Stimulated activated CD8-positive, alpha-beta memory T cell treated with anti-CD3 and anti-CD28 coated beads, Interleukin-7, amount 100 ng/mL, for 48 hours (primary cell): ENCODE measurements at regions not wholly inside any gene's neighbourhood (a gene's known extent, or its start where the extent isn't known, plus 50 kb on each side); places are given as distances from the start of the nearest gene placed in this dataset.
"Not testable (repeated sequence)": the region's sequence is repeated elsewhere in the genome, so short reads cannot be mapped to it uniquely, and the experiment has no call there.

Source experiments
- DNase-seq, 2 donors: peaks; one replicate each; pipeline ENCODE4 v3.0.0-alpha.2; 2020; ENCODE audit warnings: low read depth in 1 of 2; ENCODE audit errors: extremely low read depth in 1 of 2

DNA sequence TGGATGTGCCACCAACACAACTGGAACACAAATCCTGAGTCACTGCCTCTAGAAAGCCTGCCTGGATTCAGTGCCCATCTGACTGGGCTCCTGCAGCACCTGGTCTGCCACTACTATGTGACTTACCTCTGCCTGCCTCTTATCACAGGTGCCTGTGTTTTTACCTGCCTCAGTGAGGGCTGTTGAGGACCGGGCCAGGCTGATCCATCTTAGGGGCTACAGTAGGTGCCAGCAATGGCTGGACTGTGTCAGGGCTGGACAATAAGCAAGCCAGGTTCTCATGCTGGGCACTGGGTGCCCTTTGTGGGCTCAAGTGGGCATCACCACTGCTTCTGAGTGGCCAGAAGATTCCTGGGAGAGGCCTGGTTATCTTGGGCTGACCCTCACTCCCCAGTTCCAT is 948.6 kb upstream of the TPTE start:
- not testable (repeated sequence) for DNase-seq

- not testable (repeated sequence) for DNase-seq
Measured at GRCh38 chr21:9573528-9573927, 947.9 kb upstream of the TPTE start.

DNA sequence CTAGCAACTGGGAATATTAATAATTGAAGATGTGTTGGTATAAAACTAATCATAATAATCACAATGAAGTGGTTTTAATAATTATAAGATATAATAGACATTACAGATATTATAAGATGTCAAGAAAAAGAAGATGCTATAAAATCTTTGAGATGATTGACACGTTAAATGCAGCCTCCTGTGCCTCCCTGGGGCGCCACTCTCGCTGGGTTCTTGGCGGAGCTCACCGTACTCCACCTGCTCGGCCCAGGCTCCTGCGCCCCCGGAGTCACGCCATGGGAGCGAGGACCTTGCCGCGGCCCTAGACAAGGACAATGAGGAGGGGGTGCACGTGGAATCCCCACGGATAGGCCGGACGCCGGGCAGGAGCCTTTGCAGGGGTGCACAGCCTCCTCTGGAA is 942.1 kb upstream of the TPTE start:
- not testable (repeated sequence) for DNase-seq

- not testable (repeated sequence) for DNase-seq
Measured at GRCh38 chr21:9587941-9588340, 933.4 kb upstream of the TPTE start.

GRCh38 chr21:9592591-9592990 is 928.8 kb upstream of the TPTE start:
- DNase-seq = not testable (repeated sequence)

DNA sequence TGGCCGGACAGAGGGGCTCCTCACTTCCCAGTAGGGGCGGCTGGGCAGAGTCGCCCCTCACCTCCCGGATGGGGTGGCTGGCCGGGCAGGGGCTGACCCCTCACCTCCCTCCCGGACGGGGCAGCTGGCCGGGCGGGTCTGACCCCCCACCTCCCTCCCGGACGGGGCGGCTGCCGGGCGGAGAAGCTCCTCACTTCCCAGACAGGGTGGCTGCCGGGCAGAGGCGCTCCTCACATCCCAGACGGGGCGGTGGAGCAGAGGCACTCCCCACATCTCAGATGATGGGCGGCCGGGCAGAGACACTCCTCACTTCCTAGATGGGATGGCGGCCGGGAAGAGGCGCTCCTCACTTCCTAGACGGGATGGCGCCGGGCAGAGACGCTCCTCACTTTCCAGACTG is 927.7 kb upstream of the TPTE start:
- DNase-seq = not testable (repeated sequence)

DNA sequence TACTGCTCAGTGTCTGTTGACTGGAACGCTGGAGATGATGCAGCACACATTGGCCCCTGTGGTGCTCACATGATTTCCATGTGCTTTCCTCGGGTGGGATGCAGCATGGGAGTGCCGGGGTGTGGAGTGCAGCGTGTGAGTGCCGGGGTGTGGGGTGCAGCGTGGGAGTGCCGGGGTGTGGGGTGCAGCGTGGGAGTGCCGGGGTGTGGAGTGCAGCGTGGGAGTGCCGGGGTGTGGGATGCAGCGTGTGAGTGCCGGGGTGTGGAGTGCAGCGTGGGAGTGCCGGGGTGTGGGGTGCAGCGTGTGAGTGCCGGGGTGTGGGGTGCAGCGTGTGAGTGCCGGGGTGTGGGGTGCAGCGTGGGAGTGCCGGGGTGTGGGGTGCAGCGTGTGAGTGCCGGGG is 907.4 kb upstream of the TPTE start:
- DNase-seq = not testable (repeated sequence)

GRCh38 chr21:9621121-9621793 is 900.1 kb upstream of the TPTE start:
- DNase-seq = not testable (repeated sequence)

DNA sequence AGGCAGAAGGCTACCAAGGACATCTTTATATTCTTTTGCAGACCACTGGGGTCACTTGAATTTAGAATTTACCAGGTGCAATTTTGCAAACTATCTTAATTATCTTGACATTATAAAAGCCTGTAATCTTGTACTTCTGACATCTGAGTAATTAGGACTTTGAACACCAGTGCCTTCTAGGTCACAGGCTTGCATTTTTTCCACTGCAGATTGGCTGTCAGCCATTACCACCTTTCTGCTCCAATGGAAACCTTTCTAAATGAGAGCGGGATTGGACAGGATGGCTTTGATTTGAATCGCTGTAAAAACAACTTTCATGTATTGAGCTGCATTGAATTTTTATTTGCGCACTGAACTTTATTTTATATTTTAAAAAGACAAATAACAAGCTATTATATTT is 893.3 kb upstream of the TPTE start:
- DNase-seq = not testable (repeated sequence)

DNA sequence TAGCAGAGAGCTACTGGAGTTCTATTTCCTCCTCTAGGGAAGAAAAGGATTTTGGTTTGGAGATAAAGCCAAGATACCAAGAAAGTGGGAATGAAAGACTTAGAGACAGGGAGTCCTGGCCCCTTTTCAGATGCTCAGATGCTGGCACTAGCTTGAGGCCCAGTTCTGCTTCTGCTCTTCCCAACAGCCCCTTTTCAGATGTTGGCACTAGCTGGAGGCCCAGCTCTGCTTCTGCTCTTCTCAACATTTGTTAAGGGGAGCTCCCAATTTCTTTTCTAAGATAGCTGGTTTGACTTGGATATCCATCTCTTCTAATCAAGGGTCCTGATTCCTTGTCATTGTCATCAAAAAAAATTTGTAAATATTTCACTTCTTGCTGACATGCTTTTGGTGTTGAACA is 874.0 kb upstream of the TPTE start:
- not testable (repeated sequence) for DNase-seq

DNA sequence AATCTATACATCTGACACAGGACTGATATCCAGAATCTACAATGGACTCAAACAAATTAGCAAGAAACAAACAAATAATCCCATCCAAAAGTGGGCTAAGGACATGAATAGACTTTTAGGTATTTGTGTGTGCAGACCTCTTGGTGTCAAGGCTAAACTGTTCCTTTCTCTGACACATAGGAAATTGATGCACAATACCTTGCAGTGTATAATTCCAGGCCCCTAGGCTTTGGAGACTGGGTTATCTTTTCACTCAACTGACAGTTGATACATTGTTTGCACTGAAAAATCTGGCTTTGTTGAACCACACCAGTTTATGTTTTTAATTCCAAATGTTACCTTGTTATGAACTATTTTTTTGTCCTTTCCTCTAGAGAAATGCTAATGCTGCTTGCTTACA is 873.1 kb upstream of the TPTE start:
- DNase-seq = not testable (repeated sequence)

GRCh38 chr21:9648947-9649720 is 872.2 kb upstream of the TPTE start:
- DNase-seq = not testable (repeated sequence)

DNA sequence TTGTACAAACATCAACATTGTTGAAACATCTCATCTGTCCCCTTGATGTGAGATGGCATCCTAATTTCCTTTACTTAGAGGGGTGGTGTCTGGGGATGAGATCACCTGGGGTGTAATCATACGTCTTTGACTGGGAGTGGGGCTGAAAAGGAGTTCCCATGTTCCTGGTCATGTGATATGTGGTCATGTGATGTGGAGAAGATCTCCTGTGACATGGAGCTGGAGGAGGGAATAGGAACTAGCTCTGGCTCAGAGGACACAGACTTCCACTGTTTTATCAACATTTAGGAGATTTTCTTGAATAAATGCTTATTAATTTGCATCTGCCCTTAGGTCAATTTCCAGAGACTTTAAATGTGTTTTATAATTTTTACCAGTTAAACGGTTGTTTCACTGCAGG is 868.6 kb upstream of the TPTE start:
- not testable (repeated sequence) for DNase-seq

DNA sequence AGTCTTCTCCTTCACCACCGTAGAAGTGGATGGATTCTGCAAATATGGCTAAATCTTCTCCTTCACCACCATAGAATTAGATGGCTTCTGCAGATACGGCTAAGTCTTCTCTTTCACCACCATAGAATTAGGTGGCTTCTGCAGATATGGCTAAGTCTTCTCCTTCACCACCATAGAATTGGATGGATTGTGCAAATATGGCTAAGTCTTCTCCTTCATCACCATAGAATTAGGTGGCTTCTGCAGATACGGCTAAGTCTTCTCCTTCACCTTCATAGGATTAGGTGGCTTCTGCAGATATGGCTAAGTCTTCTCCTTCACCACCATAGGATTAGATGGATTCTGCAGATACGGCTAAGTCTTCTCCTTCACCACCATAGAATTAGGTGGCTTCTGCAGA is 866.2 kb upstream of the TPTE start:
- not testable (repeated sequence) for DNase-seq

DNA sequence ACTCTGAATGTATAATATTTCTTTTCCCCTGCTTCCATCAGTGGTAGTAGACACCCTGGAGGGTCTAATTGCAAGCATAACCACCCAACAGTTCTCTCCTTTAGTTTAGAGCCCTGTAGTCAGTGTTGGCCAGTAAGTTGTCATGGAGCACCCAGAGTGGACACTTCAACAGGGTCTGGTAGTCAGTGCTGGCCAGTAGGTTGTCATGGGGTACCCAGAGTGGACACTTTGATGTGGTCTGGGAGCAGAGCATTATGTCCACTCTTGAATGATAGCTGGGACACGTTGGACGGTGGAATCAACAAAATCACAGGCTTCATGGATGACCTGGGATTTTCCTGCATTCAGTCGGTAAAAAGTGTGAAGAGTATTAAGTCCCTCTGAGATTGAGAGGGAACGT is 864.9 kb upstream of the TPTE start:
- not testable (repeated sequence) for DNase-seq

DNA sequence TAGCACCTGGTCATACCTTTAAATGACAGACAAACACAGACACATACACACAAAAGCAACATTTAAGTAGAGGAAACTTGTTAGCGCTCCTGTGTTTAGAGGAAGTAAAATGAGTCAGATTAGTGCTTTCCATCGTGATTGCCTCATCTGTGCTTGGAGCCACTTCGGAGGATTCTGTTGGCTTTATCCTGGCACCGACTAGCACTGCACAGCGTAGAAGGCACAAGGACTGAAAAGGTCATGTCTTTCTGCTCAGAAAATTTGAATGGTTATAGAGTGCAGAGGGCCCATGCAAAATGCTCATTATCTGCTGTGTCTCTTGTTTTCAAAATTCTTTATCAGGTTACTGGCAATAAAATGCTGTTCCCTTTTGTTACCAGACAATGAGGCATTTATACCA is 863.6 kb upstream of the TPTE start:
- not testable (repeated sequence) for DNase-seq

DNA sequence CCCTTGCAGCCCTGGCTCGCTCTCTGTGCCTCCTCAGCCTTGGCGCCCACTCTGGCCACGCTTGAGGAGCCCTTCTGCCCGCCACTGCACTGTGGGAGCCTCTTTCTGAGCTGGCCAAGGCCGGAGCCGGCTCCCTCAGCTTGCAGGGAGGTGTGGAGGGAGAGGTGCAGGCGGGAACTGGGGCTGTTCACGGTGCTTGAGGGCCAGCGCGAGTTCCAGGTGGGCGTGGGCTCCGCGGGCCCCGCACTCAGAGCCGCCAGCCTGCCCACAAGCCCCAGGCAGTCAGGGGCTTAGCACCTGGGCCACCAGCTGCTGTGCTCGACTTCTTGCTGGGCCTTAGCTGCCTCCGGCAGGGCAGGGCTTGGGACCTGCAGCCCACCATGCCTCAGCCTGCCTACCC is 861.5 kb upstream of the TPTE start:
- not testable (repeated sequence) for DNase-seq

GRCh38 chr21:9663914-9664729 is 857.3 kb upstream of the TPTE start:
- not testable (repeated sequence) for DNase-seq

GRCh38 chr21:9675811-9676210 is 845.6 kb upstream of the TPTE start:
- DNase-seq = not testable (repeated sequence)

GRCh38 chr21:9679029-9679428 is 842.4 kb upstream of the TPTE start:
- DNase-seq = not testable (repeated sequence)

- DNase-seq = not testable (repeated sequence)
Measured at GRCh38 chr21:9688945-9689344, 832.4 kb upstream of the TPTE start.
